H1 (cell line): ENCODE measurements at regions not wholly inside any gene's neighbourhood (a gene's known extent, or its start where the extent isn't known, plus 50 kb on each side); places are given as distances from the start of the nearest gene placed in this dataset.

Source experiments
- CTCF ChIA-PET: fragments of 300-600 bp; sonication (Branson Sonifier 250); formaldehyde crosslinking; loops from one replicate; lab custom pipeline; 2021; ENCODE audit not compliant: partially characterized antibody; lab: Charles Lee
- POLR2A ChIA-PET: fragments of 300-600 bp; sonication (Branson Sonifier 250); formaldehyde crosslinking; loops from one replicate; lab custom pipeline; 2021; ENCODE audit warnings: inconsistent platforms; ENCODE audit not compliant: partially characterized antibody; lab: Charles Lee
- DNase-seq, 2 experiments: peaks; one replicate each; pipeline versions ENCODE4 v3.0.0 to v3.0.0-alpha.2; 2010 to 2022; ENCODE audit warnings: low spot score in 2 of 2, low read depth in 1 of 2, mixed read lengths in 1 of 2
- FAIRE-seq: peaks from 2 replicates; lab custom pipeline; 2011; peaks lifted over from hg19 to GRCh38; lab: Jason Lieb, UNC
- H2AFZ ChIP-seq: 2 replicates; pipeline ENCODE4 v1.8.1; 2012; ENCODE audit warnings: low read length, inconsistent platforms
- H2AK5ac ChIP-seq: 2 replicates; pipeline ENCODE4 v1.6.1; 2013; ENCODE audit warnings: low read depth, low read length
- H2BK120ac ChIP-seq: replicated peaks from 2 replicates; pipeline ENCODE3; 2013; ENCODE audit warnings: low read depth, low read length, inconsistent platforms
- H2BK12ac ChIP-seq: 2 replicates; pipeline ENCODE4 v1.6.1; 2013; ENCODE audit warnings: low read depth, low read length
- H2BK15ac ChIP-seq: 2 replicates; pipeline ENCODE4 v1.6.1; 2013; ENCODE audit warnings: low read length
- H2BK20ac ChIP-seq: 2 replicates; pipeline ENCODE4 v1.6.1; 2013; ENCODE audit warnings: low read length
- H2BK5ac ChIP-seq: 2 replicates; pipeline ENCODE4 v1.6.1; 2013; ENCODE audit warnings: low read depth, low read length
- H3K14ac ChIP-seq: 2 replicates; pipeline ENCODE4 v1.6.1; 2013; ENCODE audit warnings: inconsistent platforms; ENCODE audit not compliant: insufficient read length
- H3K18ac ChIP-seq: 2 replicates; pipeline ENCODE4 v1.6.1; 2013; ENCODE audit warnings: low read length; ENCODE audit errors: extremely low read depth
- H3K23ac ChIP-seq: 2 replicates; pipeline ENCODE4 v1.6.1; 2013; ENCODE audit warnings: inconsistent platforms; ENCODE audit not compliant: insufficient read length
- H3K23me2 ChIP-seq: 2 replicates; pipeline ENCODE4 v1.6.1; 2013; ENCODE audit warnings: low read depth, low read length
- H3K27ac ChIP-seq: 2 replicates; pipeline ENCODE4 v1.6.1; 2011; ENCODE audit warnings: low read depth, low read length, inconsistent platforms
- H3K27me3 ChIP-seq, 4 experiments: replicated peaks in 1 of 4; 1 replicate in 1 of 4; 2 replicates in 3 of 4; pipeline versions ENCODE4 v1.6.1 to v1.8.1; 2011 to 2013; ENCODE audit warnings: low read length in 3 of 4, mild to moderate bottlenecking in 3 of 4, inconsistent platforms in 2 of 4, mixed read lengths in 2 of 4, moderate library complexity in 1 of 4; ENCODE audit not compliant: control insufficient read depth in 3 of 4, insufficient read depth in 3 of 4; ENCODE audit errors: extremely low read depth in 1 of 4
- H3K36me3 ChIP-seq, 4 experiments: 2 replicates each; pipeline versions ENCODE4 v1.6.1 to v1.8.1; 2011 to 2013; ENCODE audit warnings: mild to moderate bottlenecking in 4 of 4, low read length in 3 of 4, moderate library complexity in 2 of 4, control low read depth in 1 of 4, inconsistent platforms in 1 of 4; ENCODE audit not compliant: insufficient read depth in 4 of 4, control insufficient read depth in 2 of 4
- H3K4ac ChIP-seq: replicated peaks from 2 replicates; pipeline ENCODE3; 2013; ENCODE audit warnings: low read length, low read depth, mixed read lengths, inconsistent platforms; ENCODE audit not compliant: insufficient read length
- H3K4me1 ChIP-seq, 4 experiments: replicated peaks in 1 of 4; 1 replicate in 1 of 4; 2 replicates in 3 of 4; pipeline versions ENCODE4 v1.6.1 to v1.8.1; 2011 to 2013; ENCODE audit warnings: low read length in 3 of 4, inconsistent platforms in 2 of 4, mixed read lengths in 1 of 4; ENCODE audit not compliant: insufficient read depth in 4 of 4, control insufficient read depth in 3 of 4
- H3K4me2 ChIP-seq, 2 experiments: 2 replicates each; pipeline versions ENCODE4 v1.6.1 to v1.8.1; 2011 to 2013; ENCODE audit warnings: low read depth in 2 of 2, low read length in 2 of 2, control low read depth in 1 of 2, inconsistent platforms in 1 of 2, mild to moderate bottlenecking in 1 of 2; ENCODE audit not compliant: insufficient read depth in 1 of 2
- H3K4me3 ChIP-seq, 4 experiments: fragments of 200-600, 300-600 bp in 1 of 4; sonication (generic), shearing (Covaris generic), sonication (Bioruptor Twin) in 1 of 4; 2 replicates each; pipeline versions ENCODE4 v1.5.1 to v1.8.1; 2011 to 2016; ENCODE audit warnings: low read length in 4 of 4, low read depth in 3 of 4, control low read depth in 2 of 4, inconsistent platforms in 2 of 4, mild to moderate bottlenecking in 2 of 4, mixed read lengths in 1 of 4, moderate library complexity in 1 of 4; ENCODE audit not compliant: insufficient read depth in 2 of 4; ENCODE audit errors: extremely low read depth in 1 of 4
- H3K56ac ChIP-seq: replicated peaks from 2 replicates; pipeline ENCODE3; 2013; ENCODE audit warnings: low read depth, mild to moderate bottlenecking, mixed read lengths, low read length, inconsistent platforms; ENCODE audit not compliant: insufficient read length
- H3K79me1 ChIP-seq: 2 replicates; pipeline ENCODE4 v1.6.1; 2013; ENCODE audit warnings: low read depth, low read length, control low read depth
- H3K79me2 ChIP-seq, 2 experiments: 2 replicates each; pipeline versions ENCODE4 v1.6.1 to v1.8.1; 2012 to 2013; ENCODE audit warnings: low read length in 2 of 2, mild to moderate bottlenecking in 2 of 2, inconsistent platforms in 1 of 2; ENCODE audit not compliant: insufficient read depth in 2 of 2, control insufficient read depth in 1 of 2
- H3K9ac ChIP-seq, 4 experiments: replicated peaks in 1 of 4; 1 replicate in 1 of 4; 2 replicates in 3 of 4; pipeline versions ENCODE4 v1.6.1 to v1.8.1; 2011 to 2013; ENCODE audit warnings: low read depth in 3 of 4, low read length in 3 of 4, control low read depth in 2 of 4, mild to moderate bottlenecking in 2 of 4, moderate library complexity in 2 of 4, inconsistent platforms in 1 of 4; ENCODE audit errors: extremely low read depth in 1 of 4
- H3K9me3 ChIP-seq, 2 experiments: 2 replicates each; pipeline versions ENCODE4 v1.6.1 to v1.8.1; 2012 to 2013; ENCODE audit warnings: mild to moderate bottlenecking in 2 of 2, moderate library complexity in 2 of 2, control low read depth in 1 of 2, inconsistent platforms in 1 of 2, low read depth in 1 of 2, low read length in 1 of 2, mixed read lengths in 1 of 2; ENCODE audit not compliant: insufficient read depth in 2 of 2
- H4K20me1 ChIP-seq, 2 experiments: replicated peaks in 1 of 2; 2 replicates each; pipeline versions ENCODE3 to v1.8.1; 2011 to 2013; ENCODE audit warnings: inconsistent platforms in 2 of 2, low read length in 2 of 2, mild to moderate bottlenecking in 1 of 2; ENCODE audit not compliant: insufficient read depth in 2 of 2, control insufficient read depth in 1 of 2
- H4K5ac ChIP-seq: 2 replicates; pipeline ENCODE4 v1.6.1; 2013; ENCODE audit warnings: low read length, low read depth, mixed read lengths, inconsistent platforms; ENCODE audit not compliant: insufficient read length
- H4K8ac ChIP-seq: 2 replicates; pipeline ENCODE4 v1.8.0; 2013; ENCODE audit warnings: mild to moderate bottlenecking, moderate library complexity, low read length, inconsistent platforms; ENCODE audit not compliant: insufficient read depth; ENCODE audit errors: extremely low read depth
- H4K91ac ChIP-seq: replicated peaks from 2 replicates; pipeline ENCODE3; 2013; ENCODE audit warnings: low read length, mixed read lengths, inconsistent platforms; ENCODE audit not compliant: insufficient read length
- ASH2L ChIP-seq: fragments of 200-600, 300-600 bp; sonication (generic); IDR thresholded peaks from one replicate; pipeline ENCODE4 v1.7.1; 2017; ENCODE audit warnings: low read length
- CEBPB ChIP-seq: IDR thresholded peaks from 2 replicates; pipeline ENCODE4 v1.6.1; 2012; ENCODE audit warnings: low read depth, low read length
- E2F6 ChIP-seq: IDR thresholded peaks from 2 replicates; pipeline ENCODE4 v1.6.1; 2012; ENCODE audit warnings: inconsistent platforms
- EGR1 ChIP-seq: IDR thresholded peaks from 2 replicates; pipeline ENCODE4 v1.6.1; 2011; ENCODE audit warnings: low read depth, low read length, borderline replicate concordance
- GABPA ChIP-seq: IDR thresholded peaks from 2 replicates; pipeline ENCODE4 v1.6.1; 2011; ENCODE audit warnings: mild to moderate bottlenecking, low read length, moderate library complexity, borderline replicate concordance; ENCODE audit not compliant: insufficient read depth
- HDAC2 ChIP-seq, 2 experiments: fragments of 300-600 bp in 1 of 2; sonication (generic) in 1 of 2; IDR thresholded peaks; 2 replicates each; pipeline ENCODE4 v1.6.1; 2011 to 2012; ENCODE audit warnings: low read depth in 2 of 2, low read length in 2 of 2, mild to moderate bottlenecking in 2 of 2, moderate library complexity in 2 of 2, borderline replicate concordance in 1 of 2, inconsistent platforms in 1 of 2
- NRF1 ChIP-seq: IDR thresholded peaks from 2 replicates; pipeline ENCODE4 v1.6.1; 2011; ENCODE audit warnings: mild to moderate bottlenecking, low read depth, low read length, improper control_type of control experiment
- RBBP5 ChIP-seq: IDR thresholded peaks from 2 replicates; pipeline ENCODE4 v1.7.1; 2012; ENCODE audit warnings: low read depth, mild to moderate bottlenecking, inconsistent platforms, low read length, moderate library complexity, borderline replicate concordance
- SAP30 ChIP-seq: fragments of 300-600 bp; sonication (generic); IDR thresholded peaks from 2 replicates; pipeline ENCODE4 v1.7.1; 2012; ENCODE audit warnings: low read length, moderate library complexity, mild to moderate bottlenecking, inconsistent platforms; ENCODE audit not compliant: insufficient read depth, insufficient replicate concordance
- TEAD4 ChIP-seq: IDR thresholded peaks from 2 replicates; pipeline ENCODE4 v1.6.1; 2012; ENCODE audit warnings: low read depth, low read length, inconsistent platforms, mixed read lengths
- WGBS, 2 experiments: shearing (Covaris generic) in 1 of 2; methylation state at CpG; one replicate each; pipeline versions ENCODE4 v1.1.6 to v1.1.7; 2013 to 2015; ENCODE audit warnings: low lambda C conversion rate in 2 of 2, mixed read lengths in 2 of 2, inconsistent platforms in 1 of 2, low coverage in 1 of 2, missing lambda C conversion rate in 1 of 2; ENCODE audit not compliant: insufficient replicate concordance in 2 of 2, insufficient coverage in 1 of 2, insufficient read length in 1 of 2; ENCODE audit errors: extremely low coverage in 1 of 2, missing lambda C conversion rate in 1 of 2; 5-methylcytosine and 5-hydroxymethylcytosine counted together

DNA sequence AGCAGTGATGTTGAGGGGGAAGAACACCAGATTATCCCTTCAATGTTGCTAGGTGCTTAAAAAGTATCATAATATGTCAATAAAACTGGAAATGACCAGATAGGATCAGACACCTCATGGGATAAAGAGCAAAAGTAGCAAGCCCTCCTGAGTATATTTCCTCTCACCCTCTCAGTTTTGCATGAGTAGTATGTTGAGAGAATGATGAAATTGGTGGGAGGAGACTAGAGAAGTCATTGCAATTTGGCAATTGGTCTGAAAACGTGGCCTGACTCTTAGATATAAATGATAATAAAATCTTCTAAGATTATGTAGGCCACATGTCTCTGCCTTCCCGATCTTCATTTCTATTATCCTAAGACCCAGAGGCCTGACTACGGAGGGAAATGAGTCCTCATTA, 151.2 kb upstream of the ARRDC3 start:
- H3K79me2 ChIP-seq: no peaks in the 10 kb centered on the region
- ChIA-PET POLR2A (no interaction called here), CTCF (no interaction called here)
- DNase-seq: no peak
- no peak overlapping the region for H3K4me3 ChIP-seq
- no peak overlapping the region for H2BK120ac ChIP-seq
- H3K4ac ChIP-seq: no peak overlapping the region
- no peak overlapping the region for H2BK12ac ChIP-seq
- no peaks in the 10 kb centered on the region for H3K4me1 ChIP-seq
- H3K79me1 ChIP-seq: no peaks in the 10 kb centered on the region
- H4K8ac ChIP-seq: no peak overlapping the region
- FAIRE-seq: no peak
- H3K23ac ChIP-seq: no peak overlapping the region
- H2BK15ac ChIP-seq: no peak overlapping the region
- no peak overlapping the region for H3K14ac ChIP-seq
- no peaks in the 10 kb centered on the region for H4K20me1 ChIP-seq
- H3K27me3 ChIP-seq: no peaks in the 10 kb centered on the region
- no peaks in the 10 kb centered on the region for H3K9me3 ChIP-seq
- no peak overlapping the region for H3K9ac ChIP-seq
- 89% methylated on average over 3 of the region's 3 CpGs; no CpG with 5 or more reads in 1 of the 2 experiments for WGBS, 2 experiments
- H3K4me2 ChIP-seq: no peak overlapping the region
- H3K23me2 ChIP-seq: no peaks in the 10 kb centered on the region
- no peak overlapping the region for H4K5ac ChIP-seq
- no peak overlapping the region for H4K91ac ChIP-seq
- H2BK5ac ChIP-seq: no peak overlapping the region
- no peaks in the 10 kb centered on the region for H3K36me3 ChIP-seq
- H3K56ac ChIP-seq: no peak overlapping the region
- no peak overlapping the region for H2AFZ ChIP-seq
- H3K18ac ChIP-seq: no peak overlapping the region
- no peak for TF ChIP-seq TEAD4
- TF ChIP-seq NRF1: no peak
- no peak for TF ChIP-seq EGR1
- no peak for TF ChIP-seq GABPA
- no peak for TF ChIP-seq RBBP5
- TF ChIP-seq E2F6: no peak
- TF ChIP-seq ASH2L: no peak
- TF ChIP-seq HDAC2 (IDR thresholded peaks at IDR 0.05; ENCODE audit: borderline replicate concordance in 1 of 2, low read depth in 2 of 2, low read length in 2 of 2): no peak
- no peak for TF ChIP-seq SAP30
- TF ChIP-seq CEBPB: no peak
- H2BK20ac ChIP-seq: no peak overlapping the region
- H3K27ac ChIP-seq: no peak overlapping the region
- no peak overlapping the region for H2AK5ac ChIP-seq
